HEK293 (cell line): ENCODE measurements at regions not wholly inside any gene's neighbourhood (a gene's known extent, or its start where the extent isn't known, plus 50 kb on each side); places are given as distances from the start of the nearest gene placed in this dataset.

Experiments
- CTCF ChIA-PET: fragments of 350-600 bp; formaldehyde crosslinking; extraction: SDS; loops from one replicate; lab custom pipeline; 2021; ENCODE audit warnings: antibody characterized with exemption; lab: Yijun Ruan, JAX
- POLR2A ChIA-PET: fragments of 300-600 bp; formaldehyde crosslinking; extraction: SDS; loops from one replicate; lab custom pipeline; 2020; ENCODE audit warnings: antibody characterized with exemption, inconsistent platforms; lab: Yijun Ruan, JAX
- H3K27ac ChIP-seq: fragments of 200-500 bp; sonication (Bioruptor generic); 2 replicates; pipeline ENCODE4 v1.5.1; 2014; ENCODE audit warnings: low read depth, low read length, control low read depth, inconsistent platforms; ENCODE audit errors: extremely low read depth
- H3K36me3 ChIP-seq, 2 experiments: fragments of 200-500 bp in 1 of 2; sonication (Bioruptor generic) in 1 of 2; 1 replicate in 1 of 2; 2 replicates in 1 of 2; pipeline ENCODE4 v1.5.1; 2014 to 2017; ENCODE audit warnings: inconsistent platforms in 2 of 2, low read length in 2 of 2; ENCODE audit not compliant: control insufficient read depth in 2 of 2, insufficient read depth in 1 of 2
- H3K4me1 ChIP-seq: fragments of 200-500 bp; sonication (Bioruptor generic); 2 replicates; pipeline ENCODE4 v1.5.1; 2014; ENCODE audit warnings: mild to moderate bottlenecking, low read length, inconsistent platforms; ENCODE audit not compliant: control insufficient read depth, insufficient read depth
- H3K4me3 ChIP-seq: 2 replicates; pipeline ENCODE4 v1.5.1; 2011; ENCODE audit warnings: low read depth, mild to moderate bottlenecking, control low read depth, low read length, moderate library complexity
- H3K9me3 ChIP-seq: fragments of 200-500 bp; sonication (Bioruptor generic); 2 replicates; pipeline ENCODE4 v1.5.1; 2014; ENCODE audit warnings: low read depth, low read length, inconsistent platforms; ENCODE audit not compliant: control insufficient read depth, insufficient read depth
- BCL11B ChIP-seq: fragments of 450-650 bp; formaldehyde crosslinking; IDR thresholded peaks from 2 replicates; pipeline ENCODE4 v1.5.1; 2016; ENCODE audit warnings: low read depth, missing biosample characterization, missing genetic modification characterization
- GLI2 ChIP-seq: fragments of 450-650 bp; formaldehyde crosslinking; IDR thresholded peaks from 2 replicates; pipeline ENCODE4; 2017; ENCODE audit warnings: missing biosample characterization, missing genetic modification characterization, low read depth, borderline replicate concordance
- HOXC10 ChIP-seq: sonication (generic); formaldehyde crosslinking; IDR thresholded peaks from 2 replicates; pipeline ENCODE4 v1.8.1; 2023; ENCODE audit warnings: mild to moderate bottlenecking, missing genetic modification reagents
- HOXD13 ChIP-seq: sonication (generic); formaldehyde crosslinking; IDR thresholded peaks from 2 replicates; pipeline ENCODE4 v1.8.0; 2022; ENCODE audit warnings: missing genetic modification reagents, borderline replicate concordance
- INSM2 ChIP-seq: fragments of 450-650 bp; formaldehyde crosslinking; IDR thresholded peaks from 2 replicates; pipeline ENCODE4 v1.5.1; 2016; ENCODE audit warnings: missing biosample characterization, missing genetic modification characterization
- KLF1 ChIP-seq: fragments of 450-650 bp; formaldehyde crosslinking; IDR thresholded peaks from 2 replicates; pipeline ENCODE4 v1.5.1; 2016; ENCODE audit warnings: missing biosample characterization, missing genetic modification characterization
- KLF9 ChIP-seq: fragments of 450-650 bp; formaldehyde crosslinking; IDR thresholded peaks from 2 replicates; pipeline ENCODE4 v1.5.1; 2016; ENCODE audit warnings: missing biosample characterization, missing genetic modification characterization, low read depth
- OSR2 ChIP-seq: fragments of 450-650 bp; formaldehyde crosslinking; IDR thresholded peaks from 2 replicates; pipeline ENCODE4 v1.5.1; 2016; ENCODE audit warnings: missing biosample characterization, missing genetic modification characterization
- PRDM1 ChIP-seq: fragments of 450-650 bp; formaldehyde crosslinking; IDR thresholded peaks from 2 replicates; pipeline ENCODE4; 2016; ENCODE audit warnings: missing biosample characterization, missing genetic modification characterization
- PRDM2 ChIP-seq: fragments of 450-650 bp; formaldehyde crosslinking; IDR thresholded peaks from 2 replicates; pipeline ENCODE4 v1.5.1; 2016; ENCODE audit warnings: missing biosample characterization, missing genetic modification characterization, borderline replicate concordance
- REST ChIP-seq: fragments of 450-650 bp; formaldehyde crosslinking; IDR thresholded peaks from 2 replicates; pipeline ENCODE4 v1.5.1; 2016; ENCODE audit warnings: missing biosample characterization, missing genetic modification characterization
- TCF7L2 ChIP-seq: IDR thresholded peaks from 2 replicates; pipeline ENCODE4 v1.6.1; 2011; ENCODE audit warnings: low read depth, mild to moderate bottlenecking, inconsistent platforms, low read length, moderate library complexity, borderline replicate concordance
- ZNF18 ChIP-seq: fragments of 450-650 bp; formaldehyde crosslinking; IDR thresholded peaks from 2 replicates; pipeline ENCODE4 v1.5.1; 2016; ENCODE audit warnings: missing biosample characterization, missing genetic modification characterization
- ZNF302 ChIP-seq: fragments of 450-650 bp; formaldehyde crosslinking; IDR thresholded peaks from 2 replicates; pipeline ENCODE4 v1.5.1; 2016; ENCODE audit warnings: missing biosample characterization, missing genetic modification characterization, low read depth
- ZNF335 ChIP-seq: fragments of 450-650 bp; formaldehyde crosslinking; conservative IDR thresholded peaks from 2 replicates; pipeline ENCODE4 v1.5.1; 2016; ENCODE audit warnings: missing biosample characterization, missing genetic modification characterization
- ZNF501 ChIP-seq: fragments of 450-650 bp; formaldehyde crosslinking; IDR thresholded peaks from 2 replicates; pipeline ENCODE4 v1.5.1; 2016; ENCODE audit warnings: missing biosample characterization, missing genetic modification characterization
- ZNF514 ChIP-seq: fragments of 450-650 bp; formaldehyde crosslinking; IDR thresholded peaks from 2 replicates; pipeline ENCODE4 v1.5.1; 2016; ENCODE audit warnings: missing biosample characterization, missing genetic modification characterization
- ZNF521 ChIP-seq: fragments of 450-650 bp; formaldehyde crosslinking; IDR thresholded peaks from 2 replicates; pipeline ENCODE4 v1.5.1; 2017; ENCODE audit warnings: missing biosample characterization, mild to moderate bottlenecking, missing genetic modification characterization
- ZNF530 ChIP-seq: fragments of 450-650 bp; formaldehyde crosslinking; IDR thresholded peaks from 2 replicates; pipeline ENCODE4 v1.5.1; 2016; ENCODE audit warnings: low read depth, missing biosample characterization, missing genetic modification characterization
- ZNF610 ChIP-seq: fragments of 450-650 bp; formaldehyde crosslinking; IDR thresholded peaks from 2 replicates; pipeline ENCODE4 v1.5.1; 2016; ENCODE audit warnings: missing biosample characterization, missing genetic modification characterization, borderline replicate concordance
- ZNF623 ChIP-seq: fragments of 450-650 bp; formaldehyde crosslinking; IDR thresholded peaks from 2 replicates; pipeline ENCODE4 v1.5.1; 2016; ENCODE audit warnings: missing biosample characterization, missing genetic modification characterization
- ZNF664 ChIP-seq: fragments of 450-650 bp; formaldehyde crosslinking; IDR thresholded peaks from 2 replicates; pipeline ENCODE4 v1.5.1; 2016; ENCODE audit warnings: missing biosample characterization, missing genetic modification characterization
- ZNF837 ChIP-seq: fragments of 450-650 bp; formaldehyde crosslinking; IDR thresholded peaks from 2 replicates; pipeline ENCODE4 v1.5.1; 2016; ENCODE audit warnings: missing biosample characterization, missing genetic modification characterization
- ZSCAN4 ChIP-seq: fragments of 450-650 bp; formaldehyde crosslinking; IDR thresholded peaks from 2 replicates; pipeline ENCODE4 v1.5.1; 2017; ENCODE audit warnings: missing biosample characterization, missing genetic modification characterization

- Histone ChIP-seq H3K4me3 (no peak overlapping the region), H3K4me1 (peaks cover 8% of the 10 kb centered on the region; the same call in 1 of the 2 replicates), H3K9me3 (no peaks in the 10 kb centered on the region), H3K27ac (peak overlapping the region; percentile 47), H3K36me3 (no peaks in the 10 kb centered on the region)
- ChIA-PET CTCF (no interaction called here), POLR2A (interaction anchor here (0.5 kb wide), 1 partner anchor 934 kb away, joined by 3 read pairs; no protein-coding TSS in a partner anchor)
- TF ChIP-seq KLF9 (tag by site-specific recombination) (no peak), ZNF335 (tag by site-specific recombination) (0 out of 2 replicates have a peak, but pooled peaks have one; percentile 23), PRDM2 (no peak), ZNF302 (tag by site-specific recombination) (no peak), ZNF501 (tag by site-specific recombination) (no peak), HOXC10 (CRISPR knock-in tag) (no peak), ZNF623 (tag by site-specific recombination) (no peak), ZNF18 (tag by site-specific recombination) (no peak), GLI2 (tag by site-specific recombination) (no peak), BCL11B (tag by site-specific recombination) (no peak), PRDM1 (tag by site-specific recombination) (no peak), ZNF514 (no peak), ZNF530 (no peak), ZNF664 (tag by site-specific recombination) (no peak), KLF1 (no peak), ZNF837 (tag by site-specific recombination) (no peak), REST (tag by site-specific recombination) (no peak), ZNF610 (peak; percentile 91; the same call in 1 of the 2 replicates), ZNF521 (no peak), INSM2 (tag by site-specific recombination) (0 out of 2 replicates have a peak, but pooled peaks have one; percentile 57), HOXD13 (no peak), OSR2 (tag by site-specific recombination) (peak; percentile 65; the same call in 1 of the 2 replicates), TCF7L2 (no peak), ZSCAN4 (tag by site-specific recombination) (no peak)
Measured at GRCh38 chr2:173590276-173590861, 235.7 kb downstream of the CDCA7 start.
